ENCODE measurements at regions not wholly inside any gene's neighbourhood (a gene's known extent, or its start where the extent isn't known, plus 50 kb on each side); places are given as distances from the start of the nearest gene placed in this dataset.

DNA sequence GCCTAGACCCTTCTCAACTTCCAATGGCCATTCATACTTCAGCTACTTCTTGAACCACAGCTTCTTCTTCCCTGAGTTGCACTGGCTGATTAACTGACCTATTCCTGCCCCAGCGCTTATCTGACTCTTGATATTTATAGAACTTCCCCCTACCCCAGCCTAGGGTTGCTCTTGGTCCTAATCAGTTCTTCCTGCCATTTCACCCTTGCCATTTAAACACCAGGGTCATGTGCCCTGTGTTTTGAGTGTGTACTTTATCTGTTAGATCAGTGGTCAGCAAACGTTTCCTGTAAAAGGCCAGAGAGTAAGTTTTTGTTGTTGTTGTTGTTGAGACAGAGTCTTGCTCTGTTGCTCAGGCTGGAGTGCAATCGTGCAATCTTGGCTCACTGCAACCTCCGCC is 82.4 kb upstream of the COX10 start:
- TF ChIP-seq, protein P1, sequence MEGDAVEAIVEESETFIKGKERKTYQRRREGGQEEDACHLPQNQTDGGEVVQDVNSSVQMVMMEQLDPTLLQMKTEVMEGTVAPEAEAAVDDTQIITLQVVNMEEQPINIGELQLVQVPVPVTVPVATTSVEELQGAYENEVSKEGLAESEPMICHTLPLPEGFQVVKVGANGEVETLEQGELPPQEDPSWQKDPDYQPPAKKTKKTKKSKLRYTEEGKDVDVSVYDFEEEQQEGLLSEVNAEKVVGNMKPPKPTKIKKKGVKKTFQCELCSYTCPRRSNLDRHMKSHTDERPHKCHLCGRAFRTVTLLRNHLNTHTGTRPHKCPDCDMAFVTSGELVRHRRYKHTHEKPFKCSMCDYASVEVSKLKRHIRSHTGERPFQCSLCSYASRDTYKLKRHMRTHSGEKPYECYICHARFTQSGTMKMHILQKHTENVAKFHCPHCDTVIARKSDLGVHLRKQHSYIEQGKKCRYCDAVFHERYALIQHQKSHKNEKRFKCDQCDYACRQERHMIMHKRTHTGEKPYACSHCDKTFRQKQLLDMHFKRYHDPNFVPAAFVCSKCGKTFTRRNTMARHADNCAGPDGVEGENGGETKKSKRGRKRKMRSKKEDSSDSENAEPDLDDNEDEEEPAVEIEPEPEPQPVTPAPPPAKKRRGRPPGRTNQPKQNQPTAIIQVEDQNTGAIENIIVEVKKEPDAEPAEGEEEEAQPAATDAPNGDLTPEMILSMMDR (IDR thresholded peaks at IDR 0.05): no peak
- TF ChIP-seq EZH2 (IDR thresholded peaks at IDR 0.05; ENCODE audit: borderline replicate concordance, insufficient read depth, low read depth, low read length, poor library complexity, severe bottlenecking): no peak

Measured in B cell (primary cell).